Kidney (tissue), 13 donors: ENCODE measurements at regions not wholly inside any gene's neighbourhood (a gene's known extent, or its start where the extent isn't known, plus 50 kb on each side); places are given as distances from the start of the nearest gene placed in this dataset.

Experiments used
- DNase-seq, 5 donors: peaks; one replicate each; pipeline ENCODE4 v3.0.0-alpha.2; 2013 to 2020
- FAIRE-seq: peaks from 2 replicates; lab custom pipeline; 2012; peaks lifted over from hg19 to GRCh38; lab: Jason Lieb, UNC
- H3K27ac ChIP-seq, 2 donors: one replicate each; pipeline ENCODE4 v1.7.0; 2013; ENCODE audit warnings: low read depth in 2 of 2, low read length in 2 of 2, inconsistent platforms in 1 of 2
- H3K27me3 ChIP-seq: one replicate; pipeline ENCODE4 v1.7.1; 2013; ENCODE audit warnings: low read length, inconsistent platforms; ENCODE audit not compliant: control insufficient read depth, insufficient read depth
- H3K36me3 ChIP-seq, 3 donors: one replicate each; pipeline versions ENCODE4 v1.7.0 to v1.7.1; 2013; ENCODE audit warnings: low read length in 3 of 3, control low read depth in 1 of 3, inconsistent platforms in 1 of 3; ENCODE audit not compliant: insufficient read depth in 3 of 3, control insufficient read depth in 2 of 3
- H3K4me1 ChIP-seq, 3 donors: one replicate each; pipeline versions ENCODE4 v1.7.0 to v1.7.1; 2013; ENCODE audit warnings: low read length in 3 of 3, inconsistent platforms in 1 of 3, low read depth in 1 of 3; ENCODE audit not compliant: control insufficient read depth in 2 of 3, insufficient read depth in 2 of 3
- H3K4me3 ChIP-seq, 3 donors: one replicate each; pipeline versions ENCODE4 v1.7.0 to v1.8.1; 2013; ENCODE audit warnings: low read length in 3 of 3, control low read depth in 1 of 3, inconsistent platforms in 1 of 3
- H3K9ac ChIP-seq, 3 donors: one replicate each; pipeline versions ENCODE4 v1.7.0 to v1.7.1; 2013; ENCODE audit warnings: low read length in 3 of 3, control low read depth in 1 of 3, inconsistent platforms in 1 of 3
- H3K9me3 ChIP-seq, 3 donors: one replicate each; pipeline versions ENCODE4 v1.7.0 to v1.7.1; 2013; ENCODE audit warnings: low read length in 3 of 3, control low read depth in 1 of 3, inconsistent platforms in 1 of 3; ENCODE audit not compliant: control insufficient read depth in 2 of 3, insufficient read depth in 1 of 3
- CTCF ChIP-seq: IDR thresholded peaks from 3 replicates; pipeline ENCODE4 v1.5.1; 2012; ENCODE audit warnings: mild to moderate bottlenecking, moderate library complexity, borderline replicate concordance; ENCODE audit not compliant: insufficient read depth; ENCODE audit errors: extremely low read depth
- intact Hi-C: fragments of 100-400 bp; cut with DNase I; formaldehyde crosslinking; loops from one replicate; pipeline ENCODE4 v1.11.1; 2022
- donor health status: control.
- donor health status: control.
- donor health status: control.
- donor health status: control.
- donor health status: control.
- donor health status: DM: yes; HTN: yes; CAD: no.
- donor health status: Normal renal cell carcinoma (clear cell type).

- Histone ChIP-seq H3K9ac (no peak overlapping the region), H3K27me3 (no peaks in the 10 kb centered on the region), H3K27ac (no peak overlapping the region), H3K9me3 (peaks cover 0 to 7% (median 2%) of the 10 kb centered on the region in 3 donors), H3K4me3 (no peak overlapping the region), H3K36me3 (no peaks in the 10 kb centered on the region), H3K4me1 (no peaks in the 10 kb centered on the region)
- TF ChIP-seq CTCF: no peak
- FAIRE-seq (no peak), DNase-seq (no peak)
- intact Hi-C loops: no loop called here
Measured at GRCh38 chr5:114152656-114153360, 209.1 kb upstream of the KCNN2 start.

DNA sequence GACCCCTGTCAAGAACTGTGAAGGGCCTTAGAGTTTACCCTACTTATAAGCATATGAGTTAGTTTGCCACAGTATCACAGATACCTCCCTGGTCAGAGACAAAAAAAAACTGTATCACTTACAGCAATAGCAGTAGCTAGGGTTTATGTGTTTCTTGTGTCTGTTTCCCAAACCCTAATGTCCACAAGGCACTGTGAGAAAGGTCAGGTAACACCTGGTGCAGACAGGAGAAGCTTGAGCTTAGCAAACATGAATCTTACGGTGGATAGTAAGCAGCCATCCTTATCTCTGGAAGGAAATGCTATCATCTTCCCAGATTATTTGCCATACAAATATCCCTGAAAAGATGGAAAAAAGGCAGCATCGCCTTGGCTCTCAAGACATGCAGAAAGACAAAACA is 208.5 kb upstream of the KCNN2 start:
- H3K4me3 ChIP-seq: no peak overlapping the region
- H3K9ac ChIP-seq: no peak overlapping the region
- H3K27ac ChIP-seq: no peak overlapping the region
- no peaks in the 10 kb centered on the region for H3K27me3 ChIP-seq
- intact Hi-C loops: no loop called here
- DNase-seq (no peak), FAIRE-seq (no peak)
- H3K36me3 ChIP-seq: no peaks in the 10 kb centered on the region
- no peak for TF ChIP-seq CTCF
- H3K9me3 ChIP-seq: peaks cover 0 to 7% (median 2%) of the 10 kb centered on the region in 3 donors
- no peaks in the 10 kb centered on the region for H3K4me1 ChIP-seq

GRCh38 chr5:114153833-114154232 is 208.0 kb upstream of the KCNN2 start:
- H3K9ac ChIP-seq: no peak overlapping the region
- intact Hi-C loops: no loop called here
- TF ChIP-seq CTCF: no peak
- H3K4me3 ChIP-seq: no peak overlapping the region
- no peaks in the 10 kb centered on the region for H3K27me3 ChIP-seq
- DNase-seq (no peak), FAIRE-seq (no peak)
- no peaks in the 10 kb centered on the region for H3K36me3 ChIP-seq
- H3K9me3 ChIP-seq: peaks cover 0 to 7% (median 2%) of the 10 kb centered on the region in 3 donors
- H3K27ac ChIP-seq: no peak overlapping the region
- no peaks in the 10 kb centered on the region for H3K4me1 ChIP-seq
